ENCODE measurements at regions not wholly inside any gene's neighbourhood (a gene's known extent, or its start where the extent isn't known, plus 50 kb on each side); places are given as distances from the start of the nearest gene placed in this dataset.
"Not testable (repeated sequence)": the region's sequence is repeated elsewhere in the genome, so short reads cannot be mapped to it uniquely, and the experiment has no call there.

DNA sequence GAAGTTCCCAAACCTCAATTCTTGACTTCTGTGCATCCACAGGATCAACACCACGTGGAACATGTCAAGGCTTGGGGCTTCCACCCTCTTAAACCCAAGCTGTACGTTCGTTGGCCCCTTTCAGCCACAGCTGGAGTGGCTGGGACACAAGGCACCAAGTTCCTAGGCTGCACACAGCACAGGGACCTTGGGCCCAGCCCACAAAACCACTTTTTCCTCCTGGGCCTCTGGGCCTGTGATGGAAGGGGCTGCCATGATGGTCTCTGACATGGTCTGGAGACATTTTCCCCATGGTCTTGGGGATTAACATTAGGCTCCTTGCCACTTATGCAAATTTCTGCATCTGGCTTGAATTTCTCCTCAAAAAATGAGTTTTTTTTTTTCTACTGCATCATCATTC lies 606.9 kb upstream of the IRAK1BP1 start:
- TF ChIP-seq, protein P1, sequence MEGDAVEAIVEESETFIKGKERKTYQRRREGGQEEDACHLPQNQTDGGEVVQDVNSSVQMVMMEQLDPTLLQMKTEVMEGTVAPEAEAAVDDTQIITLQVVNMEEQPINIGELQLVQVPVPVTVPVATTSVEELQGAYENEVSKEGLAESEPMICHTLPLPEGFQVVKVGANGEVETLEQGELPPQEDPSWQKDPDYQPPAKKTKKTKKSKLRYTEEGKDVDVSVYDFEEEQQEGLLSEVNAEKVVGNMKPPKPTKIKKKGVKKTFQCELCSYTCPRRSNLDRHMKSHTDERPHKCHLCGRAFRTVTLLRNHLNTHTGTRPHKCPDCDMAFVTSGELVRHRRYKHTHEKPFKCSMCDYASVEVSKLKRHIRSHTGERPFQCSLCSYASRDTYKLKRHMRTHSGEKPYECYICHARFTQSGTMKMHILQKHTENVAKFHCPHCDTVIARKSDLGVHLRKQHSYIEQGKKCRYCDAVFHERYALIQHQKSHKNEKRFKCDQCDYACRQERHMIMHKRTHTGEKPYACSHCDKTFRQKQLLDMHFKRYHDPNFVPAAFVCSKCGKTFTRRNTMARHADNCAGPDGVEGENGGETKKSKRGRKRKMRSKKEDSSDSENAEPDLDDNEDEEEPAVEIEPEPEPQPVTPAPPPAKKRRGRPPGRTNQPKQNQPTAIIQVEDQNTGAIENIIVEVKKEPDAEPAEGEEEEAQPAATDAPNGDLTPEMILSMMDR (tag by site-specific recombination; IDR thresholded peaks at IDR 0.05) = not testable (repeated sequence)
- TF ChIP-seq ZNF302 (tag by site-specific recombination; IDR thresholded peaks at IDR 0.05; ENCODE audit: low read depth); ZNF292 (tag by site-specific recombination; IDR thresholded peaks at IDR 0.05; ENCODE audit: borderline replicate concordance, low read depth); ZIC2 (tag by site-specific recombination; IDR thresholded peaks at IDR 0.05); ZNF449 (tag by site-specific recombination; IDR thresholded peaks at IDR 0.05); KLF10 (tag by site-specific recombination; IDR thresholded peaks at IDR 0.05); ZNF19 (tag by site-specific recombination; IDR thresholded peaks at IDR 0.05; ENCODE audit: low read depth); MEIS1 (CRISPR knock-in tag; IDR thresholded peaks at IDR 0.05; ENCODE audit: borderline replicate concordance): not testable (repeated sequence)
- TF ChIP-seq, protein P2, sequence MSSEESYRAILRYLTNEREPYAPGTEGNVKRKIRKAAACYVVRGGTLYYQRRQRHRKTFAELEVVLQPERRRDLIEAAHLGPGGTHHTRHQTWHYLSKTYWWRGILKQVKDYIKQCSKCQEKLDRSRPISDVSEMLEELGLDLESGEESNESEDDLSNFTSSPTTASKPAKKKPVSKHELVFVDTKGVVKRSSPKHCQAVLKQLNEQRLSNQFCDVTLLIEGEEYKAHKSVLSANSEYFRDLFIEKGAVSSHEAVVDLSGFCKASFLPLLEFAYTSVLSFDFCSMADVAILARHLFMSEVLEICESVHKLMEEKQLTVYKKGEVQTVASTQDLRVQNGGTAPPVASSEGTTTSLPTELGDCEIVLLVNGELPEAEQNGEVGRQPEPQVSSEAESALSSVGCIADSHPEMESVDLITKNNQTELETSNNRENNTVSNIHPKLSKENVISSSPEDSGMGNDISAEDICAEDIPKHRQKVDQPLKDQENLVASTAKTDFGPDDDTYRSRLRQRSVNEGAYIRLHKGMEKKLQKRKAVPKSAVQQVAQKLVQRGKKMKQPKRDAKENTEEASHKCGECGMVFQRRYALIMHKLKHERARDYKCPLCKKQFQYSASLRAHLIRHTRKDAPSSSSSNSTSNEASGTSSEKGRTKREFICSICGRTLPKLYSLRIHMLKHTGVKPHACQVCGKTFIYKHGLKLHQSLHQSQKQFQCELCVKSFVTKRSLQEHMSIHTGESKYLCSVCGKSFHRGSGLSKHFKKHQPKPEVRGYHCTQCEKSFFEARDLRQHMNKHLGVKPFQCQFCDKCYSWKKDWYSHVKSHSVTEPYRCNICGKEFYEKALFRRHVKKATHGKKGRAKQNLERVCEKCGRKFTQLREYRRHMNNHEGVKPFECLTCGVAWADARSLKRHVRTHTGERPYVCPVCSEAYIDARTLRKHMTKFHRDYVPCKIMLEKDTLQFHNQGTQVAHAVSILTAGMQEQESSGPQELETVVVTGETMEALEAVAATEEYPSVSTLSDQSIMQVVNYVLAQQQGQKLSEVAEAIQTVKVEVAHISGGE (tag by site-specific recombination; conservative IDR thresholded peaks at IDR 0.05; ENCODE audit: low read depth) = not testable (repeated sequence)
- TF ChIP-seq, protein P3, sequence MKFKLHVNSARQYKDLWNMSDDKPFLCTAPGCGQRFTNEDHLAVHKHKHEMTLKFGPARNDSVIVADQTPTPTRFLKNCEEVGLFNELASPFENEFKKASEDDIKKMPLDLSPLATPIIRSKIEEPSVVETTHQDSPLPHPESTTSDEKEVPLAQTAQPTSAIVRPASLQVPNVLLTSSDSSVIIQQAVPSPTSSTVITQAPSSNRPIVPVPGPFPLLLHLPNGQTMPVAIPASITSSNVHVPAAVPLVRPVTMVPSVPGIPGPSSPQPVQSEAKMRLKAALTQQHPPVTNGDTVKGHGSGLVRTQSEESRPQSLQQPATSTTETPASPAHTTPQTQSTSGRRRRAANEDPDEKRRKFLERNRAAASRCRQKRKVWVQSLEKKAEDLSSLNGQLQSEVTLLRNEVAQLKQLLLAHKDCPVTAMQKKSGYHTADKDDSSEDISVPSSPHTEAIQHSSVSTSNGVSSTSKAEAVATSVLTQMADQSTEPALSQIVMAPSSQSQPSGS (tag by site-specific recombination; IDR thresholded peaks at IDR 0.05; ENCODE audit: low read depth) = not testable (repeated sequence)
- TF ChIP-seq, protein P4, sequence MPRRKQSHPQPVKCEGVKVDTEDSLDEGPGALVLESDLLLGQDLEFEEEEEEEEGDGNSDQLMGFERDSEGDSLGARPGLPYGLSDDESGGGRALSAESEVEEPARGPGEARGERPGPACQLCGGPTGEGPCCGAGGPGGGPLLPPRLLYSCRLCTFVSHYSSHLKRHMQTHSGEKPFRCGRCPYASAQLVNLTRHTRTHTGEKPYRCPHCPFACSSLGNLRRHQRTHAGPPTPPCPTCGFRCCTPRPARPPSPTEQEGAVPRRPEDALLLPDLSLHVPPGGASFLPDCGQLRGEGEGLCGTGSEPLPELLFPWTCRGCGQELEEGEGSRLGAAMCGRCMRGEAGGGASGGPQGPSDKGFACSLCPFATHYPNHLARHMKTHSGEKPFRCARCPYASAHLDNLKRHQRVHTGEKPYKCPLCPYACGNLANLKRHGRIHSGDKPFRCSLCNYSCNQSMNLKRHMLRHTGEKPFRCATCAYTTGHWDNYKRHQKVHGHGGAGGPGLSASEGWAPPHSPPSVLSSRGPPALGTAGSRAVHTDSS (tag by site-specific recombination; IDR thresholded peaks at IDR 0.05) = not testable (repeated sequence)

All from HEK293 (cell line).